ENCODE measurements at regions not wholly inside any gene's neighbourhood (a gene's known extent, or its start where the extent isn't known, plus 50 kb on each side); places are given as distances from the start of the nearest gene placed in this dataset.

DNA sequence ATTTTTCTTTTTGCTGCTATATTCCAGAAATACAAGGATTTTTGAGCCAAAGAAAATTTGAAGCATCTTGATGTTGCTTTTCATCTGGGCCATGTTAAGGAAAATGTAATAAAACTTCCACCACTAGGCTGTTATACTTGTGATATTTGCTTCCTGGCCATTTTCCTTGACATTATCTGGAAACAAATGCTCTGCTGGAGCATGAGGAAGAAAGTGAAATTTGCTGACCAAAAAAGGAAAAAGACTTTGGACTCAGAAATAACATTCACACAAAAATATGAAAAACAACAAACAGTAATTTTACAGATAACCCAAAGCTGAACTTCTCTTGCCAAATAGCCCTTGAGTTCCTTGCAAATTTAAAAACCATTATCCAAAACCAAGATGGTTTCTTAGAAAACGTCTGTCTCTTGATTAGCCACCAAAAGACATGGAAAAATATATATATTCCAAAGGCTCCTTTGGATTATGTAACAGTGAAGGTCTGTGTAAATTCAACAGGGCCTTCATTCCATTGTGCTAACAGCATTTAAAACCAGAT, 344.5 kb downstream of the LMX1A start:
- no peak for TF ChIP-seq CTCF (IDR thresholded peaks at IDR 0.05)
- TF ChIP-seq POLR2A (IDR thresholded peaks at IDR 0.05), result no peak

All from lower leg skin (tissue), 3 donors.